OCI-LY1 (cell line): ENCODE measurements at regions not wholly inside any gene's neighbourhood (a gene's known extent, or its start where the extent isn't known, plus 50 kb on each side); places are given as distances from the start of the nearest gene placed in this dataset.

Source experiments
- H2AFZ ChIP-seq: fragments of 200-600 bp; sonication (generic), shearing (Covaris generic); 2 replicates; pipeline ENCODE4 v1.6.0; 2014; ENCODE audit warnings: antibody characterized with exemption, mild to moderate bottlenecking, low read length
- H3F3A ChIP-seq: fragments of 200-600 bp; sonication (generic), shearing (Covaris generic); 2 replicates; pipeline ENCODE4 v1.6.0; 2014; ENCODE audit warnings: mild to moderate bottlenecking, antibody characterized with exemption, low read length, moderate library complexity; ENCODE audit not compliant: insufficient read depth
- H3K27ac ChIP-seq: fragments of 200-600 bp; sonication (generic); 2 replicates; pipeline ENCODE4 v1.5.1; 2014; ENCODE audit warnings: low read length, mixed run types, mild to moderate bottlenecking, low read depth; ENCODE audit not compliant: poor library complexity, severe bottlenecking
- H3K27me3 ChIP-seq: fragments of 200-600 bp; sonication (generic); 2 replicates; pipeline ENCODE4 v1.6.0; 2014; ENCODE audit warnings: antibody characterized with exemption, mild to moderate bottlenecking, low read length, moderate library complexity; ENCODE audit not compliant: insufficient read depth
- H3K36me3 ChIP-seq: fragments of 200-600 bp; sonication (generic); 2 replicates; pipeline ENCODE4 v1.6.1; 2014; ENCODE audit warnings: mild to moderate bottlenecking, antibody characterized with exemption, low read length, moderate library complexity, mixed read lengths; ENCODE audit not compliant: insufficient read depth
- H3K4me1 ChIP-seq: fragments of 200-600 bp; sonication (generic); 2 replicates; pipeline ENCODE4 v1.5.1; 2014; ENCODE audit warnings: mild to moderate bottlenecking, low read length, moderate library complexity; ENCODE audit not compliant: insufficient read depth, severe bottlenecking
- H3K4me2 ChIP-seq: fragments of 200-600 bp; sonication (generic), shearing (Covaris generic); 2 replicates; pipeline ENCODE4 v1.6.1; 2014; ENCODE audit warnings: low read length
- H3K4me3 ChIP-seq: fragments of 200-600 bp; sonication (generic); 2 replicates; pipeline ENCODE4 v1.5.1; 2014; ENCODE audit warnings: low read length, low read depth, mild to moderate bottlenecking, mixed read lengths; ENCODE audit not compliant: poor library complexity, severe bottlenecking
- H3K79me2 ChIP-seq: fragments of 200-600 bp; shearing (Covaris generic); 2 replicates; pipeline ENCODE4 v1.6.1; 2016; ENCODE audit warnings: mixed run types, low read length, mixed read lengths; ENCODE audit not compliant: insufficient read depth
- H3K9ac ChIP-seq: fragments of 200-600 bp; sonication (generic), shearing (Covaris generic); 2 replicates; pipeline ENCODE4 v1.6.1; 2014; ENCODE audit warnings: mild to moderate bottlenecking, low read length, mixed read lengths
- H3K9me2 ChIP-seq: fragments of 200-600 bp; sonication (generic), shearing (Covaris generic); 2 replicates; pipeline ENCODE4 v1.6.1; 2014; ENCODE audit warnings: low read depth, mild to moderate bottlenecking, low read length, mixed read lengths
- H3K9me3 ChIP-seq: fragments of 200-600 bp; shearing (Covaris generic); 2 replicates; pipeline ENCODE4 v1.6.1; 2014; ENCODE audit warnings: low read length, mixed read lengths
- H4K20me1 ChIP-seq: fragments of 200-600 bp; sonication (generic), shearing (Covaris generic); 2 replicates; pipeline ENCODE4 v1.6.0; 2016; ENCODE audit warnings: mild to moderate bottlenecking, low read length; ENCODE audit not compliant: insufficient read depth
- EZH2 ChIP-seq: fragments of 200-600 bp; sonication (generic), shearing (Covaris generic); IDR thresholded peaks from 2 replicates; pipeline ENCODE4 v1.8.0; 2017; ENCODE audit warnings: borderline replicate concordance, mixed run types, mild to moderate bottlenecking, antibody characterized with exemption, low read length, moderate library complexity, mixed read lengths
- TF ChIP-seq, protein P1 (sequence below): fragments of 200-600 bp; sonication (generic), shearing (Covaris generic); IDR thresholded peaks from 2 replicates; pipeline ENCODE4 v1.5.1; 2017; ENCODE audit warnings: mild to moderate bottlenecking, antibody characterized with exemption, low read length, moderate library complexity, mixed read lengths

- Histone ChIP-seq H3K79me2 (no peaks in the 10 kb centered on the region), H3K9me3 (no peaks in the 10 kb centered on the region), H3K36me3 (no peaks in the 10 kb centered on the region), H3K9me2 (no peaks in the 10 kb centered on the region), H2AFZ (no peak overlapping the region), H3K9ac (no peak overlapping the region), H3K4me2 (no peak overlapping the region), H4K20me1 (no peaks in the 10 kb centered on the region), H3F3A (no peaks in the 10 kb centered on the region), H3K27me3 (no peaks in the 10 kb centered on the region), H3K4me3 (no peak overlapping the region), H3K27ac (no peak overlapping the region), H3K4me1 (no peaks in the 10 kb centered on the region)
- no peak for TF ChIP-seq EZH2
- TF ChIP-seq, protein P1, sequence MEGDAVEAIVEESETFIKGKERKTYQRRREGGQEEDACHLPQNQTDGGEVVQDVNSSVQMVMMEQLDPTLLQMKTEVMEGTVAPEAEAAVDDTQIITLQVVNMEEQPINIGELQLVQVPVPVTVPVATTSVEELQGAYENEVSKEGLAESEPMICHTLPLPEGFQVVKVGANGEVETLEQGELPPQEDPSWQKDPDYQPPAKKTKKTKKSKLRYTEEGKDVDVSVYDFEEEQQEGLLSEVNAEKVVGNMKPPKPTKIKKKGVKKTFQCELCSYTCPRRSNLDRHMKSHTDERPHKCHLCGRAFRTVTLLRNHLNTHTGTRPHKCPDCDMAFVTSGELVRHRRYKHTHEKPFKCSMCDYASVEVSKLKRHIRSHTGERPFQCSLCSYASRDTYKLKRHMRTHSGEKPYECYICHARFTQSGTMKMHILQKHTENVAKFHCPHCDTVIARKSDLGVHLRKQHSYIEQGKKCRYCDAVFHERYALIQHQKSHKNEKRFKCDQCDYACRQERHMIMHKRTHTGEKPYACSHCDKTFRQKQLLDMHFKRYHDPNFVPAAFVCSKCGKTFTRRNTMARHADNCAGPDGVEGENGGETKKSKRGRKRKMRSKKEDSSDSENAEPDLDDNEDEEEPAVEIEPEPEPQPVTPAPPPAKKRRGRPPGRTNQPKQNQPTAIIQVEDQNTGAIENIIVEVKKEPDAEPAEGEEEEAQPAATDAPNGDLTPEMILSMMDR: no peak
These were observed 379.5 kb upstream of the AGTR1 start for GRCh38 chr3:148318240-148318639.

GRCh38 chr3:148319161-148319915 is 378.4 kb upstream of the AGTR1 start:
- no peaks in the 10 kb centered on the region for H3K9me3 ChIP-seq
- H3K4me2 ChIP-seq: no peak overlapping the region
- no peak for TF ChIP-seq EZH2
- TF ChIP-seq, protein P1: no peak
- no peaks in the 10 kb centered on the region for H3K9me2 ChIP-seq
- H4K20me1 ChIP-seq: no peaks in the 10 kb centered on the region
- H2AFZ ChIP-seq: no peak overlapping the region
- no peak overlapping the region for H3K4me3 ChIP-seq
- H3K36me3 ChIP-seq: no peaks in the 10 kb centered on the region
- H3K79me2 ChIP-seq: no peaks in the 10 kb centered on the region
- no peaks in the 10 kb centered on the region for H3K27me3 ChIP-seq
- no peaks in the 10 kb centered on the region for H3F3A ChIP-seq
- no peak overlapping the region for H3K27ac ChIP-seq
- H3K4me1 ChIP-seq: no peaks in the 10 kb centered on the region
- H3K9ac ChIP-seq: no peak overlapping the region

DNA sequence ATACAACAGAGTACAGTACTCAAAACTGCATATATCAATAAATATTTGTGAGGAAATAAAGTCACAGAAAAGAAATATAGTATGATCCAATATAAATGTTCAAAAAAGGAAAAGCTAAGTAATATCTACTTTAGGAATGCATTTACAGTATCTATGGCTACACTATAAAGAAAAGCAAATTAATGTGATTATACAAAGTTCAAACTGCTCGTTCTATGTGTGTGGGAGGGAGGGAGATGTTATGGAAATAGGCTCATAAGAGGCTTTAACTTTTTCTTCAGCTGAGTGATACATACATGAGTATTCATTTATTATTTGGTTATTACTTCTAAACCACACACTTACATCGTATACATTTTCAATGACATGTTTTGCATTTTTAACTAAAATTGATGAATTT is 377.7 kb upstream of the AGTR1 start:
- H4K20me1 ChIP-seq: no peaks in the 10 kb centered on the region
- TF ChIP-seq EZH2: no peak
- TF ChIP-seq, protein P1: no peak
- no peak overlapping the region for H3K9ac ChIP-seq
- H2AFZ ChIP-seq: no peak overlapping the region
- H3K79me2 ChIP-seq: no peaks in the 10 kb centered on the region
- H3K36me3 ChIP-seq: no peaks in the 10 kb centered on the region
- H3K27ac ChIP-seq: no peak overlapping the region
- H3K4me2 ChIP-seq: no peak overlapping the region
- H3K27me3 ChIP-seq: no peaks in the 10 kb centered on the region
- H3K9me3 ChIP-seq: no peaks in the 10 kb centered on the region
- H3K9me2 ChIP-seq: no peaks in the 10 kb centered on the region
- H3F3A ChIP-seq: no peaks in the 10 kb centered on the region
- no peak overlapping the region for H3K4me3 ChIP-seq
- H3K4me1 ChIP-seq: no peaks in the 10 kb centered on the region
